ENCODE measurements at regions not wholly inside any gene's neighbourhood (a gene's known extent, or its start where the extent isn't known, plus 50 kb on each side); places are given as distances from the start of the nearest gene placed in this dataset.
A peak's percentile ranks its signal among the peaks of the same experiment; 100 is the strongest.

DNA sequence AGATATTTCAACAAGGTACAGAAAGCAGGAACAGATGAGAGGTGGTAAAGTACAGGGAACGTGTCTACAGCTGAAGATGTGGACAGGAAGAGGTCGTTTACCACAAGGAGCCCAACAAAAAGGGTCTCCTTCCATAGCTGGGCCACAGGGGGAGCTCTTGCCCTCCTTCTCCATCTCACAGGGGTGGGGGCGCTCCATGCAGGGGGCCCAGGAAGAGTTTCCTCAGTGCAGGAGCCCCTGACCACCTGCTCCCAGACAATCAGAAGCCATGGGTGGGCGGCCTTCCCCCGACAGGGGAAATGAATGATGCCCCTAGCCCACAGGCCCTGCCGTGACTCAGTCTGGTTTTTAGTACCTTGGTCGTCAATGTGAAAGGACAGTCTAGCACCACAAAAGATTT lies 163.6 kb upstream of the ZNF516 start:
- no peak for DNase-seq (ENCODE audit: low read depth)
- TF ChIP-seq, protein P1, sequence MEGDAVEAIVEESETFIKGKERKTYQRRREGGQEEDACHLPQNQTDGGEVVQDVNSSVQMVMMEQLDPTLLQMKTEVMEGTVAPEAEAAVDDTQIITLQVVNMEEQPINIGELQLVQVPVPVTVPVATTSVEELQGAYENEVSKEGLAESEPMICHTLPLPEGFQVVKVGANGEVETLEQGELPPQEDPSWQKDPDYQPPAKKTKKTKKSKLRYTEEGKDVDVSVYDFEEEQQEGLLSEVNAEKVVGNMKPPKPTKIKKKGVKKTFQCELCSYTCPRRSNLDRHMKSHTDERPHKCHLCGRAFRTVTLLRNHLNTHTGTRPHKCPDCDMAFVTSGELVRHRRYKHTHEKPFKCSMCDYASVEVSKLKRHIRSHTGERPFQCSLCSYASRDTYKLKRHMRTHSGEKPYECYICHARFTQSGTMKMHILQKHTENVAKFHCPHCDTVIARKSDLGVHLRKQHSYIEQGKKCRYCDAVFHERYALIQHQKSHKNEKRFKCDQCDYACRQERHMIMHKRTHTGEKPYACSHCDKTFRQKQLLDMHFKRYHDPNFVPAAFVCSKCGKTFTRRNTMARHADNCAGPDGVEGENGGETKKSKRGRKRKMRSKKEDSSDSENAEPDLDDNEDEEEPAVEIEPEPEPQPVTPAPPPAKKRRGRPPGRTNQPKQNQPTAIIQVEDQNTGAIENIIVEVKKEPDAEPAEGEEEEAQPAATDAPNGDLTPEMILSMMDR (conservative IDR thresholded peaks at IDR 0.05; ENCODE audit: low read length) = peak; percentile 27

DNA sequence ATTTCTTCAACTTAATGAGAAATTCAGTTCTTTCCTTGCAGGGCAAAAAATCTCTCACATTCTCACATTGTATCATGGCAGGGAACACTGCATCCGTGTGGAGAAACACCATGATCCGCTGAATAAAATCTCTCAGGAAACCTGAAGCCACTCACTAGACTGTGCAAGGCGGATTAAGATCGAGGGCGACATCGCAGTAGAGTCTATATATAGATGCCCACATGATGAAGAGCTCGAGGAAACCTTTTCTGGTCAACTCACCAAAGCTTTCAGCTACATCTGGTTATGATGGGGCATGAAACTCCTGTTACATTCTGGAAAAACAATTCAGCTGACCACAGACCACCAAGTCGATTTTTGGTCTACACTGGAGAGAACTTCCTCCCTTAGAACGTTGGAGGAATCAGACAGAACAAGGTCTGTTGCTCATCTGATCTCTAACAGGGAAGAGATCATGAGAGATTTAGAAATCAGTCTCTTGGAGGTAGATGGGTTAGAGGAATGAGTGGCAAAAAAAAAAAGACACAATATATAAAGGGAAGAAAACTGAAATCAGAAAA lies 162.9 kb upstream of the ZNF516 start:
- no peak for DNase-seq (ENCODE audit: low read depth)
- TF ChIP-seq, protein P1 (conservative IDR thresholded peaks at IDR 0.05; ENCODE audit: low read length) = no peak
- H3K4me3 ChIP-seq (ENCODE audit: low read length) = no peak overlapping the region

More for the DNA sequence above, 163.6 kb upstream of the ZNF516 start:
- H3K4me3 ChIP-seq (ENCODE audit: low read length) = no peak overlapping the region

DNA sequence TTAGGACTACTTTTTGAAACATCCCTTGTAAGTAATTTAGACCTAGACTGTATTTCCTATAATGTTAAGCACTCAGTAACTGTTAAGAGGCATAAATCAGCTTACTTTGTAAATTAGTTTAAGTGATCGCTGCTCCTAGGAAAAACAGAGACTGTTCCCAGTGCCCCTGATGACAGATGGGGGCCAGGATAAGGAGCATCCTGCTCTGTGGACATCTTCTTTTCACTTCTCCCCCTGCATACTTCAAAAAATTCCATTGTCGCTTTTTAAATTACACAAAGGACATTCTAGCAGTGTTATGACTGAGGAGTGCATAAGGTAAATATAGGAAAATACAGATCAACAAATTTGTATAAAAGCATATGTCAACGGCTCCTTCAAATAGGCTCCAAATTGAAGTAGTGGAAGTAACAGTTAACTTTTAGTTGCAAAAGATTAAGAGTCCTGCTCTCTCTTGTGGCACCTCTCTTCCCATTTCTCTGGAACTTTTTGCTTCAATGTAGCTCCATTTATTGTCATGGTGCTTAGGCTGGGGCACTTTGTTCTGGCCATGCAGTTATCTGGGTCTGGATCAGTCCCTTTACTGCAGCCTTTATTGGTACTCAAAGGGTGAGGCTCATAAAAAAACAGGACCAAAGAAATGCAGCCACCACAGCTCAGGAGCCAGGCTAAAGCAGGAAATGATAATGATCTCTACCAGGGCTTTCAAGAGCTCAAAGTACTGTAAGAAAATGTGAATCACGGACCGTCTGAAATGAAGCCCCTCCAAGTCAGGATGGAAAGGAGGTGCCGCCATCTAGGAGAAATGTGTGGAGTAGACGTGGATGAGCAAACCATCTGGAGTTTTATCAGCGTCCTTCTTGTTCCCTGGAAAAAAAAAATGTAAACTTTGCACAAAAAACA lies 162.1 kb upstream of the ZNF516 start:
- TF ChIP-seq, protein P1 (conservative IDR thresholded peaks at IDR 0.05; ENCODE audit: low read length) = no peak
- H3K4me3 ChIP-seq (ENCODE audit: low read length) = no peak overlapping the region
- peak; percentile 4 for DNase-seq (ENCODE audit: low read depth)

DNA sequence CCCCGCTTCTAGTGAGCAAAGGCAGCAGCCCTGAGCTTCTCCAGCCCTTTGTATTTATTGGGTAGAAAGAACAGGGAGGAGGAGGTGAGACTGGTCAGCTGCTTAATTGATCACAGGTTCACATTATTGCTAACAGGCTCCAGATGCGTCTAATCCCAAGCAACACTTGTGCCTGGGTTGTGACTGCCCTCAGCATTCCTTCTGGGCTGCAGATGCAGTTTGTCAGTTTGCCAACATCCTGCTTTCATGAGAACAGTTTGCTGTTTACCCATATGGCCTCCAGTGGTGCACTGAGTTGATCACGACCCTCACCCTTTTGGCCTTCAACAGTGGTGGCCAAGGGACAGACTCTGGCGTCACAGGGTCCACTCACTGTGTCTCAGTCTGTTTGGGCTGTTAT lies 159.5 kb upstream of the ZNF516 start:
- DNase-seq (ENCODE audit: low read depth) = peak; percentile 56
- H3K4me3 ChIP-seq (ENCODE audit: low read length) = no peak overlapping the region
- TF ChIP-seq, protein P1 (conservative IDR thresholded peaks at IDR 0.05; ENCODE audit: low read length) = no peak

- no peak overlapping the region for H3K4me3 ChIP-seq (ENCODE audit: low read length)
- no peak for DNase-seq (ENCODE audit: low read depth)
- TF ChIP-seq, protein P1 (conservative IDR thresholded peaks at IDR 0.05; ENCODE audit: low read length) = no peak
These were observed 152.3 kb upstream of the ZNF516 start for GRCh38 chr18:76647322-76647721.

DNA sequence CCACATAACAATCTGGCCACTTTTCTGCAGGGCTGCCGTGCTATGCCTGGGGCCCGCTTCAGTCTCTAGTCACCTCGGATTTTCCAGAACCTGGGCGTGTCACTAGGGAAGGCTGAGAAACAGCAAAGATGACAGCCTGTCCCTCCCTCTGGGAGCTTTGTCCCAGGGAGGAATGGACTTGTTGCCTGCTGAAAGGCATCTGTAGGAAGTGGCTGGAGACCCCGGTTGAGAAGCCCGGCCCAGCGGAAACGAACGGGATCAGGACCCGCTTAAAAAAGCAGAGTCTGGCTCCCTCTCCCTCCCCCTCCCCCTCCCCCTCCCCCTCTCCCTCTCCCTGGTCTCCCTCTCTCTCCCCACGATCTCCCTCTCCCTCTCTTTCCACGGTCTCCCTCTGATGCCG lies 149.5 kb upstream of the ZNF516 start:
- H3K4me3 ChIP-seq (ENCODE audit: low read length) = no peak overlapping the region
- TF ChIP-seq, protein P1 (conservative IDR thresholded peaks at IDR 0.05; ENCODE audit: low read length) = no peak
- DNase-seq (ENCODE audit: low read depth) = no peak

DNA sequence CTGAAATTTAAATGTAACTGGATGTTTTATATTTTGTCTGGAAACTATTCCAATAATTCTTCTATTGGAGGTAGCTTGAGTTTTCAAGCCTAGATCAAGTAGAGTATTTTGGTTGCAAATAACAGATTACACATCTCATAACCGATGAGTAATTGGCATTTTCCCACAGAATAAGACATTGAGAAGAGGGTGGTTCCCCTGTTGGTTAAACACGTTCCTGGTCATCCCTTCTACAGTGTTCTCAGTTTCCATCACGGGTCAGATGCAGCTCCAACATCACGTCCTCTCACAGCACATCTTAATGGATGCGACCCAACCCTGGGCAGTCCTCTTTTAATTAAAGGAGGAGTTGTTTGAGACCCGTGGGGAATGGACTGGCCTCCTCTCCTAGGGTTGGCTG lies 149.0 kb upstream of the ZNF516 start:
- H3K4me3 ChIP-seq (ENCODE audit: low read length) = no peak overlapping the region
- DNase-seq (ENCODE audit: low read depth) = no peak
- TF ChIP-seq, protein P1 (conservative IDR thresholded peaks at IDR 0.05; ENCODE audit: low read length) = no peak

All from AG10803 (cell line).